Endothelial cell of umbilical vein (primary cell): ENCODE measurements at regions not wholly inside any gene's neighbourhood (a gene's known extent, or its start where the extent isn't known, plus 50 kb on each side); places are given as distances from the start of the nearest gene placed in this dataset.

ENCODE experiments used
- CTCF ChIP-seq, 2 donors: IDR thresholded peaks; 1 replicate in 1 of 2; 2 replicates in 1 of 2; pipeline ENCODE4 v1.5.1; 2011; ENCODE audit warnings: low read length in 2 of 2, mild to moderate bottlenecking in 2 of 2, moderate library complexity in 2 of 2, control low read depth in 1 of 2, inconsistent platforms in 1 of 2, low read depth in 1 of 2; ENCODE audit not compliant: insufficient read depth in 1 of 2; ENCODE audit errors: extremely low read depth in 1 of 2
- EZH2 ChIP-seq: IDR thresholded peaks from 2 replicates; pipeline ENCODE4 v1.6.1; 2012; ENCODE audit warnings: borderline replicate concordance, low read depth, mild to moderate bottlenecking, moderate library complexity, low read length, inconsistent platforms; ENCODE audit not compliant: severe bottlenecking
- JUN ChIP-seq: IDR thresholded peaks from 2 replicates; pipeline ENCODE4 v1.6.1; 2011; ENCODE audit warnings: borderline replicate concordance, low read depth; ENCODE audit not compliant: insufficient read length, insufficient read depth
- MAX ChIP-seq: IDR thresholded peaks from 2 replicates; pipeline ENCODE4 v1.6.1; 2011; ENCODE audit not compliant: insufficient read depth, insufficient read length
- MYC ChIP-seq: IDR thresholded peaks from one replicate; pipeline ENCODE4 v1.6.1; 2011; ENCODE audit warnings: mild to moderate bottlenecking, low read depth, low read length
- POLR2A ChIP-seq: IDR thresholded peaks from 2 replicates; pipeline ENCODE4 v1.6.1; 2012; ENCODE audit warnings: low read depth, mild to moderate bottlenecking, control low read depth, low read length
- POLR2AphosphoS5 ChIP-seq: IDR thresholded peaks from 2 replicates; pipeline ENCODE4 v1.6.1; 2012; ENCODE audit warnings: low read depth, mild to moderate bottlenecking, control low read depth, low read length, moderate library complexity; ENCODE audit not compliant: insufficient read depth

- TF ChIP-seq POLR2AphosphoS5 (no peak), CTCF (IDR thresholded peaks at IDR 0.05; ENCODE audit: extremely low read depth in 1 of 2, insufficient read depth in 1 of 2, low read depth in 1 of 2, low read length in 2 of 2) (no peak), POLR2A (no peak), MYC (no peak), EZH2 (no peak), JUN (no peak), MAX (no peak)
Measured at GRCh38 chr1:79264285-79264684, 257.8 kb upstream of the ADGRL4 start.
